Bone marrow (tissue), 2 donors: ENCODE measurements at regions not wholly inside any gene's neighbourhood (a gene's known extent, or its start where the extent isn't known, plus 50 kb on each side); places are given as distances from the start of the nearest gene placed in this dataset.
"Not testable (repeated sequence)": the region's sequence is repeated elsewhere in the genome, so short reads cannot be mapped to it uniquely, and the experiment has no call there.

ENCODE experiments used
- DNase-seq, 2 donors: peaks; one replicate each; lab custom pipeline; 2025; lab: John Stamatoyannopoulos, UW

DNA sequence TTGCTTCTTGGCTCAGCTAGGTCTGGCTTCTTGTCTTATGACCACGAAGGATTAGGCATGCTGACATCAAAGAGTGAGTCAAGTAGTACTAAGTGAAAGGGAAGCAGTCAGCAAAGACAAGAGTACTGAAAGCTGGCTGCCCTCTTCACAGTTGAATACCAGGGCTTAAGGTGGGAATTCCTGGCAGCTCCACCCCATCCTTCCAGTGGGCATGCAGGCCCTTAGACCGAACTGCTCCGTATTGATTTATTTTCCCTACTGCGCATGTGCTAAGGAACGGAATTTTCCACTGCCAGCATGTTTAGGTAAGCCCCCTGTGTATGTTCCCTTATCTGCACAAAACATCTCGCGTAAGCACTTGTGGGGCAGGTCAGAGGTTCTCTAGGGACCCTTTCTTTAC, 2320.1 kb downstream of the ARAP2 start:
- DNase-seq: no peak

DNA sequence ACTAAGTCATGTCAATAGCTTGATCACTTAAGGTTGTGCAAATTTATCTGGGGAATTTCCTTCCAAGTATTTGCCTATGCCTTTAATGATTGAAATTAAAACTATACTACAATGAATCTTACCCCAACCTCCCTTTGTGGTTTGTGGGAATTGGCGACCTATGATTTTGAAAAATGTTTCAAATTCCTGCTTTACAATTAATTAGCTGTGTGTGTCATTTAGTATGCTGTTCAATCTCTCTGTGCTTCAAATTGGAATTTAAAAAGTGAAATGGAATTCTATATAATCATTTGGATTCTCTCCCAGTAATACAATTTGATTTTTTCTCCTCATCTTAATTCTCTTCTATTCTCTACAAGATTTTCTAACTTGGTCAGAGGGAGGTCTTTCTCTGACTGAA, 2319.5 kb downstream of the ARAP2 start:
- no peak for DNase-seq

- no peak for DNase-seq
Observed at GRCh38 chr4:33930497-33930896, 2313.8 kb downstream of the ARAP2 start.

- DNase-seq: no peak
Observed at GRCh38 chr4:33931026-33931425, 2313.3 kb downstream of the ARAP2 start.

GRCh38 chr4:33940281-33940680, 2304.0 kb downstream of the ARAP2 start:
- DNase-seq: no peak

- no peak for DNase-seq
Observed at GRCh38 chr4:33941854-33942253, 2302.5 kb downstream of the ARAP2 start.

GRCh38 chr4:33948921-33949320, 2295.4 kb downstream of the ARAP2 start:
- no peak for DNase-seq

- not testable (repeated sequence) for DNase-seq
Observed at GRCh38 chr4:33953848-33954247, 2290.5 kb downstream of the ARAP2 start.

DNA sequence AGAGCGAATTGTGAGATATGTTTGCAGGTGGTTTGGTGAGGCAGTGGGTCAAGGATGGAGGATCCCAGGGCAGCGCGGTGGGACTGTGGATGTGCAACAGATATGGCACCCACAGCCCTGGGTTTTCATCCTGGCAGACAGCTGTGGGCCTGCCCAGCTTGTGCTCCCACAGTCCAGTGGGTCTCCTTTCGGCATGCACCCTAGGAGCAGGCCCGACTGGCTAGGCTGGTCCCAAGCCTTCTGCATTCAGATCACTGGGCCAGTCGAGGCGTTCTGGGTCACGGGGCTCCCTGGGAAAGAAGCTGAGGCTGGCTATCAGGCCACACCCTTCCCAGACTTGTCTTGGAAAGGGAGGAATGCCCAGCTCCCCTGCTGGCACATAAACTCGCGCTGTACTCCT, 2289.6 kb downstream of the ARAP2 start:
- DNase-seq: no peak

- no peak for DNase-seq
Observed at GRCh38 chr4:33959519-33959918, 2284.8 kb downstream of the ARAP2 start.

- DNase-seq: no peak
Observed at GRCh38 chr4:33961761-33962160, 2282.6 kb downstream of the ARAP2 start.

DNA sequence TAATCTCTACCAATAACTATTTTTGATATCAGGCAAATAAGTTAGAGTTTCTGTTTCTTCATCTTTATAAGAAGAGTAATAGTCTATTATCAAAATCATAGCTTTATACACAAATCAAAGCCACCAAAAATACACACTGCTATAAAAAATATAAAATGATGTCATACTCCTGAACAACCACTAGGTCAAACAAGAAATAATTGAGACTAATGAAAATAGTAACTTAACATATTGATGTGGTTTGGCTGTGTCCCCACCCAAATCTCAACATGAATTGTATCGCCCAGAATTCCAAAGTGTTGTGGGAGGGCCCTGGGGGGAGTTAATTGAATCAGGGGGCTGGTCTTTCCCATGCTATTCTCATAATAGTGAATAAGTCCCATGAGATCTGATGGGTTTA, 2277.5 kb downstream of the ARAP2 start:
- DNase-seq: no peak

- DNase-seq: no peak
Observed at GRCh38 chr4:33974270-33974669, 2270.0 kb downstream of the ARAP2 start.

DNA sequence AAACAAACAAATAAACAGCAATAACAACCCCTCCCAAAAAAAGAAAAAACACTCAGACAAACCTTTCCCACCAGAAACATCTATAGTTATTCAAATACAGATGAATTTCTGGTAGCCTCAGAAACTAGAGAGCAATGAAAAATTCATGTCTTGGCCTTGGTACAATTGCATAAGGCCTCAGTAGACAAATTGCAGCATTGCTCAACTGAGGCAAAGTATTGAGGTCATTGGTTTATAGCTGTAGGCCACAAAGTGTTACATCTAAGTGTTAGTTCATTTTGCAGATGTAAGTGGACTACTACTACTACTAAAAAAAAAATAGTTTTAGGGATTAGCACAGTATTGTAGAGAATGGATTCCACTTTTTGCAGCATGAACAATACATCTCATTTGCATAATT, 2268.3 kb downstream of the ARAP2 start:
- DNase-seq: no peak

DNA sequence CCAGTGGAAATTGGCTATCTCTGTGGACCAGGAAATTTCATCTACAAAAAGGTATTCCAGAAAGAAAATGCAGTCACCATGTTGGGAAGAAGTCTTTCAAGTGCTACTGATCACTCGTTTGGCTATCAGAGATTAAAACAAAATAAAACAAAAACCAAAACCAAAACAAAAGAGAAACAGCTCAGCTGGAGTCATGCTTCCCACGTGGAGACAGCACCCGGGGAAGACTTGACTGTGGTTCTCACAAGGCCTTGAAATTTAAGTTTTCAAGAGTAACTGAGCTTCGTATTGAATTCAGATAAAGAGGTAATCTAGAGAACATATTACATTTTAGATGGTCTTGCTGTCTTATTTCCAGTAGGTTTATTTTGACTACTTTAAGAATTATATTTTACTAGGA, 2264.5 kb downstream of the ARAP2 start:
- DNase-seq: not testable (repeated sequence)

GRCh38 chr4:33980361-33980760, 2264.0 kb downstream of the ARAP2 start:
- DNase-seq: no peak

GRCh38 chr4:33989820-33990443, 2254.4 kb downstream of the ARAP2 start:
- no peak for DNase-seq

DNA sequence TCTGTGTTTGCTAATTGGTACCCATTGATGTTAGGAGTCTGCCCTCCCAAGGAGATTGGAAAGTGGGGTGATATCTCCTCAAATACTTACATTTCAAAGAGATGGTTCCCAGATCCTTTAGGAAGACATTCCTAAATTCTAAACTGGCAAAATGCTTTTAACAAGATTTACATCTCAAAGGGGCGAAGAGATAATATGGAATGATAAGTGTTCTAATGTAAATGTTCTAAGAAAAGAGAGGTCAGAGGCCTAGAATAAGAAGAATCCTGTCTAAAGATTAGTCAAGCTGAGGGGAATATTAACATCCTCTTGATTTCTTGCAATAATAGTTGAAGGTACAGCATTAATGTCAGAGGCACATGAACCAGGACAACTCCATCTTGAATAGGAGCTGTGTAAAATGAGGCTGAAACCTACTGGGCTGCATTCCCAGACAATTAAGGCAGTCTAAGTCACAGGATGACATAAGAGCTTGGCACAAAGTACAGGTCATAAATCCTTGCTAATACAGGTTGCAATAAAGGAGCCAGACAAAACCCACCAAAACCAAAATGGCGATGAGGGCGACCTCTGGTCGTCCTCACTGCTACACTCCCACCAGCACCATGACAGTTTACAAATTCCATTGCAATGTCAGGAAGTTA, 2248.1 kb downstream of the ARAP2 start:
- no peak for DNase-seq

GRCh38 chr4:33998291-33998690, 2246.0 kb downstream of the ARAP2 start:
- DNase-seq: no peak

GRCh38 chr4:34000356-34000755, 2244.0 kb downstream of the ARAP2 start:
- DNase-seq: no peak

DNA sequence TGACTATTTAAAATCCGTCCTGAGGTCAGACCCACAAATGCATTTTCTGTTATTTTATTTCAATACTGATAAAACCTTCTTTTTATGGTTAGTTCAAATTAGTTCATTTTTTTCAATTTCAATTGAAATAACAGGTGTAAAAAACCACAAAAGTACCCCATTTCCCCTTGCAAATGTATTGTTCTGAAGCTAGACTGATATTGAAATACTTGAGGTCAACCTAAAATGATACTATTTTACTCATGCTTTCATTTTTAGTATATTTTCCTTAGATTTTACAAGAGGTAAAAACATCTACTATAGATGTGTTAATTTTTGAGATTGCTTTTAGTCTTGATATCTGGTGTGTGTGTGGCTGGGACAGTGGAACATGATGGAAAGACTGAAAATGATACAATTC, 2237.8 kb downstream of the ARAP2 start:
- not testable (repeated sequence) for DNase-seq

GRCh38 chr4:34009951-34010350, 2234.4 kb downstream of the ARAP2 start:
- no peak for DNase-seq

DNA sequence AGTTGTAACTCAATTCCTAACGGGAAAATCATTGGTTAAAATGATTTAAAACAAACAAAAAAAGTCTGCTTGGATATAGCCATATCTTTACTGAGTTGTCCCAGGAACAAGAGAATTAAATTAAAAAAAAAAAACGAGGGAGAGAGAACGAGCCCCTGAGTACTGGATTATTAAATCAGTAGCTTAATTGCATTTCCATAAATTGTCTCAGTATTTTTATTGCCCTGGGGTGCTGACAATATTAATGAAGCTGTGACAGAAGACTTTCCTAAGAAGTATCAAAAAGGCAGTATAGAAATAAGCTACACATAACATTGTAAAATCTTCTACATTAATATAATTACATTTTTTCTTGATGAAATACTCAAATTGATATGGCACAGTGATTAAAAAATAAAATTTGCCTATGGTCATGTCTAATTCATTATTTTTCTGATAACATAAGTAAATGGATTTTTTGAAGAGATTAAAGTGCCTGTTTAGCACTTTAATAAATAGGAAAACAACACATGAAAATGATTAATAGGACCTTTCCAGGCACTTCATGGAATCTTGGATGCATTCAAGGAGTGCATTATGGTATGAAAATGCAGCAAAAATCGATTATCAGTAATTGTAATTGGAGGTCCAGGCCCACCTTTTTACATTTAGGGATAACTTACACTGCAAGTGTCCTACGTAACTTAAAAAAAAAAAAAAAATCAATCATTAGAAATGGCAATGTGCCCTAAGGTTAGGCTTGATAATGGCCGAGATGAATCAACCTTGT, 2233.4 kb downstream of the ARAP2 start:
- DNase-seq: no peak
